ENCODE measurements at regions not wholly inside any gene's neighbourhood (a gene's known extent, or its start where the extent isn't known, plus 50 kb on each side); places are given as distances from the start of the nearest gene placed in this dataset.

DNA sequence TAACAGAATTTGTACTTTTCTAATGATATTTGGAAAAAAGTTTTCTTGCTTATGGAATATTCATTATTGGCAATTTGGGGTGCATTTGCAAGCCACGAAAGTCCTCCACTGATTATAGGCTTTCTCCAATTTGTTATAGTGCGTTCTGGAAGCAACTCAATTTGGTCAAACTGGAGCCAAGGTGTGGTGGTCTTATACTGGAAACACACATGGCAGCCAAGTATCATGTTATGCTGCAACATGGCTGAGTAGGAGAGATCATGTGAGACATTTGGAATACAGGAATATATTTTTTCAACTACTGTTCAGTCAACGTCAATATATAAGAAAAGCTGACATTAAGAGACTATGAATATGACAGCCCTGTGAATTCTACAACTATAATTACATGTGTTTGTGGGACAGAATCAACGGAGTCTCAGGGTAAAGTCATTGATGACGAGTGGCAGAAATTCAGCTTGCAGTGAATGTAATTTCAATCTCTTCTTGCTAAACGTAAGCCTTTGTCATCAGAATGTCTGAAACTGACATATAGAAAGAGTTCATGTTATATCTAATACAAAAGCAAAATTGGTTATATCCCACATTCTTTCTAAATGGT, 83.8 kb upstream of the FIBIN start:
- intact Hi-C loops (cut with DNase I; ENCODE audit: low total_unique reads), result no loop called here
- TF ChIP-seq POLR2A (IDR thresholded peaks at IDR 0.05), result no peak
- TF ChIP-seq, protein P1, sequence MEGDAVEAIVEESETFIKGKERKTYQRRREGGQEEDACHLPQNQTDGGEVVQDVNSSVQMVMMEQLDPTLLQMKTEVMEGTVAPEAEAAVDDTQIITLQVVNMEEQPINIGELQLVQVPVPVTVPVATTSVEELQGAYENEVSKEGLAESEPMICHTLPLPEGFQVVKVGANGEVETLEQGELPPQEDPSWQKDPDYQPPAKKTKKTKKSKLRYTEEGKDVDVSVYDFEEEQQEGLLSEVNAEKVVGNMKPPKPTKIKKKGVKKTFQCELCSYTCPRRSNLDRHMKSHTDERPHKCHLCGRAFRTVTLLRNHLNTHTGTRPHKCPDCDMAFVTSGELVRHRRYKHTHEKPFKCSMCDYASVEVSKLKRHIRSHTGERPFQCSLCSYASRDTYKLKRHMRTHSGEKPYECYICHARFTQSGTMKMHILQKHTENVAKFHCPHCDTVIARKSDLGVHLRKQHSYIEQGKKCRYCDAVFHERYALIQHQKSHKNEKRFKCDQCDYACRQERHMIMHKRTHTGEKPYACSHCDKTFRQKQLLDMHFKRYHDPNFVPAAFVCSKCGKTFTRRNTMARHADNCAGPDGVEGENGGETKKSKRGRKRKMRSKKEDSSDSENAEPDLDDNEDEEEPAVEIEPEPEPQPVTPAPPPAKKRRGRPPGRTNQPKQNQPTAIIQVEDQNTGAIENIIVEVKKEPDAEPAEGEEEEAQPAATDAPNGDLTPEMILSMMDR (IDR thresholded peaks at IDR 0.05), result no peak
- no peak overlapping the region for H3K27ac ChIP-seq
- no peak for DNase-seq
- no peaks in the 10 kb centered on the region for H3K27me3 ChIP-seq
- no peaks in the 10 kb centered on the region for H3K9me3 ChIP-seq
- no peak overlapping the region for H3K4me3 ChIP-seq
- no peaks in the 10 kb centered on the region for H3K4me1 ChIP-seq
- H3K36me3 ChIP-seq, result no peaks in the 10 kb centered on the region

DNA sequence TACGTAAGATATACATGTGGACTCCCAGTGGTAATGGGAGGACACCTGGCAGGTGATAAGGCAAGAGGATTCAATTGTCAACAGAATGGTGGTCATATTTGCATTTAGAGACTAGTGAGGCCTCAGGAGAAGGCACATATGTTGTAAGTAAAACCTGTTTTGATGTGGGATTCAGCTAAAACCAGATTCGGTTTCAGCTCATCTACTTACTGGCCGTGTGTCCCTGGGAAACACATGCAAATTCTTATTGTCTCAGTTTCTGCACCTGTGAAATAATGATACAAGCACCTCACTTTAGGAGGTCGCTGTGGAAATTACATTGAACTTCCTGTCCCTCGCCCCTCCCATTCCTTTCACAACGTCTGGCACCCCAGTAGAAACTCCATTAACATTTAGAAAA, 78.9 kb upstream of the FIBIN start:
- no peaks in the 10 kb centered on the region for H3K27me3 ChIP-seq
- no peak for DNase-seq
- no peaks in the 10 kb centered on the region for H3K9me3 ChIP-seq
- no peaks in the 10 kb centered on the region for H3K4me1 ChIP-seq
- intact Hi-C loops (cut with DNase I; ENCODE audit: low total_unique reads), result no loop called here
- no peak overlapping the region for H3K4me3 ChIP-seq
- no peak overlapping the region for H3K27ac ChIP-seq
- no peak for TF ChIP-seq POLR2A (IDR thresholded peaks at IDR 0.05)
- TF ChIP-seq, protein P1 (IDR thresholded peaks at IDR 0.05), result no peak
- no peaks in the 10 kb centered on the region for H3K36me3 ChIP-seq

DNA sequence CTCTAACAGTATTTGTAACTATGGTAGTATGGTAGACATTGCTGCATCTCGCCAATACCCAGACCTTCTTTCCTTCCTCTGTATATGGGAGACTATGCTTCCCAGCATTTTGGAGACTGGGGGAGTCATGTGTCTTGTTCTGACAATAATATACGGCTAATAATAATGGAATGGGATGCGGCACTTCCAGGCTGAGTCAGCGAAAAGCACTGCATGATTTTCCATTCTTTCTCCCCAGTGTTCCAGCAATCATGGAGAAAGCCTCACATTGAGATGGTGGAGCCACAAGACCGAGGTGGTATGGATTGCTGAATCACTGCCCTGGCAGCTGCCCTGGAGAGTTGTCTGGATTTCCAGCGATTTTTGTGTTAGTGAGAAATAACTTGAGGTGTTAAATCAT, 77.1 kb upstream of the FIBIN start:
- DNase-seq, result no peak
- Histone ChIP-seq H3K4me3 (no peak overlapping the region), H3K9me3 (no peaks in the 10 kb centered on the region), H3K27me3 (no peaks in the 10 kb centered on the region), H3K4me1 (no peaks in the 10 kb centered on the region), H3K36me3 (no peaks in the 10 kb centered on the region), H3K27ac (no peak overlapping the region)
- TF ChIP-seq POLR2A (IDR thresholded peaks at IDR 0.05), result no peak
- TF ChIP-seq, protein P1 (IDR thresholded peaks at IDR 0.05), result no peak
- intact Hi-C loops (cut with DNase I; ENCODE audit: low total_unique reads), result no loop called here

DNA sequence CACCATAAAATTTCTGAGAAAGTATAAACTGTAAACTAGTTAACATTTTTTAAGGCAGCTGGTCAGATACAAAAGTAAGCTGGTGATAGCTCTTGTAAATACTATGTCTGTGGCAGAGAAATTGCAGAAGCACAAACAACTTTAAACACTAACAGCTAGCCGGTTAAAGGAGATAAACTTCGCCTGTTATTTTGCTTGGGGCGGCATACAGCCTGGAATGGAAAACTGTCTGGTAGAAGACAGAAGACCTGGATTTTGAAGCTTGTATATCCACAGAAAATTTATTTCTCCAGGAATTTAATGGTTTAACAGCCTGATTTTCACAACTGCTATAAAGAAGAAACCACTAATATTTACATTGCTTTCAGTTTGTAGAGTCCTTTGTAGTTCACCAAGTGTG, 65.3 kb upstream of the FIBIN start:
- TF ChIP-seq, protein P1 (IDR thresholded peaks at IDR 0.05), result no peak
- Histone ChIP-seq H3K4me1 (no peaks in the 10 kb centered on the region), H3K27ac (no peak overlapping the region), H3K36me3 (no peaks in the 10 kb centered on the region), H3K4me3 (no peak overlapping the region), H3K9me3 (no peaks in the 10 kb centered on the region), H3K27me3 (no peaks in the 10 kb centered on the region)
- intact Hi-C loops (cut with DNase I; ENCODE audit: low total_unique reads), result no loop called here
- DNase-seq, result no peak

DNA sequence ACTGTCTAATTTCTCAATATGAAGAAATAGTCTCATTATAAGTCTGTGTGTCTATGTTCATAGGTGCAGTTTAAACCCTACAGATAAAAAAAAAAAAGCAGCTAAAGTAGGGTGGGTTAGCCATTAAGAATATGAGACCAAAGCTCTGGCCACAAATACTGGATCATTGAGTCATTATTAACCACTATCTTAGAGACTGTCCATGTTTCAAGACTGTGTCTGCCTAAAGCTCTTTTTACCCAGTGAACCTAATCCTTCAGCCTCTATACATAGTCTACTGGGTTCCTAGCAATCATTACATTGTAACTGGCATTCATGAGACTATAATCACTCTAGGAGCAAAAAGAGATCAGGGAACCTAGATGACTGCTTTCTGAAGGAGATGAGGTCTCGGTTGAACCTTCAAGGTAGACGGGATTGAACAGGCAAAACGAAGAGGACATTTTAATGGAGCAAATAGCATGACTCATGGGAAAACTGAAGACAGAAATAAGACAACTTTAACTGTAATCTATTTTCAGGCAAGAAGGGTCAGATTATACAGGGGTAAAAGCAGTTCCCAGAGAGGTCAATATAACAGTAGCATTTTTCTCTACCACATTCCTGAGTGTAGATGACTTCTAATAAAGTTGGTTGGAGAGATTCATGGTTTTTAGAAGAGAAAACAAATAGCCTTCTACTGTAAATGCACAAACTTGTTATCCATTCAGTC, 64.0 kb upstream of the FIBIN start:
- H3K4me1 ChIP-seq, result no peaks in the 10 kb centered on the region
- no peak overlapping the region for H3K4me3 ChIP-seq
- intact Hi-C loops (cut with DNase I; ENCODE audit: low total_unique reads), result no loop called here
- H3K36me3 ChIP-seq, result no peaks in the 10 kb centered on the region
- no peak for DNase-seq
- H3K9me3 ChIP-seq, result no peaks in the 10 kb centered on the region
- TF ChIP-seq POLR2A (IDR thresholded peaks at IDR 0.05), result no peak
- TF ChIP-seq, protein P1 (IDR thresholded peaks at IDR 0.05), result no peak
- H3K27me3 ChIP-seq, result no peaks in the 10 kb centered on the region
- no peak overlapping the region for H3K27ac ChIP-seq
